HUES6 (cell line): ENCODE measurements at regions not wholly inside any gene's neighbourhood (a gene's known extent, or its start where the extent isn't known, plus 50 kb on each side); places are given as distances from the start of the nearest gene placed in this dataset.

Experiments used
- H3K27ac ChIP-seq: 2 replicates; pipeline ENCODE4 v1.7.0; 2013; ENCODE audit warnings: low read depth, mild to moderate bottlenecking, low read length, inconsistent platforms
- H3K27me3 ChIP-seq: 2 replicates; pipeline ENCODE4 v1.6.1; 2013; ENCODE audit warnings: low read length; ENCODE audit not compliant: control insufficient read depth, insufficient read depth
- H3K36me3 ChIP-seq: 2 replicates; pipeline ENCODE4 v1.6.1; 2013; ENCODE audit warnings: low read length; ENCODE audit not compliant: control insufficient read depth, insufficient read depth
- H3K4me1 ChIP-seq: 2 replicates; pipeline ENCODE4 v1.6.1; 2013; ENCODE audit warnings: low read length; ENCODE audit not compliant: control insufficient read depth, insufficient read depth
- H3K4me3 ChIP-seq: 2 replicates; pipeline ENCODE4 v1.5.1; 2013; ENCODE audit warnings: low read depth, low read length
- H3K9ac ChIP-seq: one replicate; pipeline ENCODE4 v1.6.1; 2013; ENCODE audit warnings: mild to moderate bottlenecking, low read length
- H3K9me3 ChIP-seq: 2 replicates; pipeline ENCODE4 v1.6.1; 2013; ENCODE audit warnings: low read depth, low read length; ENCODE audit not compliant: control insufficient read depth, insufficient read depth

DNA sequence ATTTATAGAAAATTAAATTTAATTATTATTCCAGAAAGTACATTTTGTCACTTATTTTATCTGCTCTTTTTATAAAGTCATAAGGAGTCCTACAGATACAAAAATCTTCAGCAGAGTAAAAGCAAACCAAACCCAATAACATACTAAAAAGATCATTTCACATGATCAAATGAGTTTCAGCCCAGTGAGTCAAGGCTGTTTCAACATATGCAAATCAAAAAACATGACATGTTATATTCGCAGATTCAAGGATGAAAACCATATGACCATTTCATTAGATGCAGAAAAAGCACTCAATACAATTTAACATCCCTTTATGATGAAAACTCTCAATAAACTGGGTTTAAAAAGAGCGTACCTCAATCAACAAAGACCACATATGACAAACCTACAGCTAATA lies 214.3 kb downstream of the FAT4 start:
- Histone ChIP-seq H3K27ac (no peak overlapping the region), H3K27me3 (no peaks in the 10 kb centered on the region), H3K9me3 (no peaks in the 10 kb centered on the region), H3K36me3 (no peaks in the 10 kb centered on the region), H3K9ac (no peak overlapping the region), H3K4me3 (no peak overlapping the region), H3K4me1 (no peaks in the 10 kb centered on the region)

DNA sequence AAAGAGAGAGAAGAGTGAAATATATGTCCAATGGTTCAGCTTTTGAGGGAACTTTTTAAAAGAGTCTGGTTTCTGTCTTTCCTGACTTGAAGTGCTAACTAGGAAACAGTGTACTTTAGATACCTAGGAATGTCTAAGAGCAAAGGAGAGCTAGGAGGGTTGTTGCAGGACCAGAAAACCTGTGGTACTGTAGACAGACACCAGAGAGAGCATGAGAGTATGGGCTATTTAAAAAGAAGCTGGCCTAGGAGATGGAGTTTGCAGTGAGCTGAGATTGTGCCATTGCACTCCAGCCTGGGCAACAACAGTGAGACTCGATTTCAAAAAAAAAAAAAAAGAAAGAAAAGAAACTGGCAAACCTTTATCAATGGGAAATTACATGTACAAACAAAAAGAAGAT lies 223.9 kb downstream of the FAT4 start:
- Histone ChIP-seq H3K27me3 (no peaks in the 10 kb centered on the region), H3K27ac (no peak overlapping the region), H3K4me1 (no peaks in the 10 kb centered on the region), H3K9me3 (peaks cover 11% of the 10 kb centered on the region; the same call in 1 of the 2 replicates), H3K36me3 (no peaks in the 10 kb centered on the region), H3K4me3 (no peak overlapping the region), H3K9ac (no peak overlapping the region)

DNA sequence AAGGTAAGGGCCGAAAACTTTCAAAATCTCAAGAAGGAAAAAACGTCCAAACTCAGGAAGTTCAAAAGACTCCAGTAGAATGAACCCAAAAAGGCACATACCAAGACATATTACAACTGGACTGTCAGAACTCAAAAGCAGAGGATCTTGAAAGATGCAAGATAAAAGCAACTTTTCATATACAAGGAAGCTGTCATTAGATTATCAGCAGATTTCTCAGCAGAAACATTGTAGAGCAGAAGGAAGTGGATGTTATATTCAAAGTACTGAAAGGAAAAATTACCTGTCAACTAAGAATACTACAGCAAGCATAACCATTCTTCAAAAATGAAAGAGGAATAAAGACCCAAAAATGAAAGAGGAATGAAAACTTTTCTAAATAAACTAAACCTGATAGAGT lies 224.9 kb downstream of the FAT4 start:
- H3K9me3 ChIP-seq = peaks cover 11% of the 10 kb centered on the region; the same call in 1 of the 2 replicates
- no peaks in the 10 kb centered on the region for H3K4me1 ChIP-seq
- H3K27me3 ChIP-seq = no peaks in the 10 kb centered on the region
- no peak overlapping the region for H3K9ac ChIP-seq
- H3K36me3 ChIP-seq = no peaks in the 10 kb centered on the region
- no peak overlapping the region for H3K27ac ChIP-seq
- no peak overlapping the region for H3K4me3 ChIP-seq

DNA sequence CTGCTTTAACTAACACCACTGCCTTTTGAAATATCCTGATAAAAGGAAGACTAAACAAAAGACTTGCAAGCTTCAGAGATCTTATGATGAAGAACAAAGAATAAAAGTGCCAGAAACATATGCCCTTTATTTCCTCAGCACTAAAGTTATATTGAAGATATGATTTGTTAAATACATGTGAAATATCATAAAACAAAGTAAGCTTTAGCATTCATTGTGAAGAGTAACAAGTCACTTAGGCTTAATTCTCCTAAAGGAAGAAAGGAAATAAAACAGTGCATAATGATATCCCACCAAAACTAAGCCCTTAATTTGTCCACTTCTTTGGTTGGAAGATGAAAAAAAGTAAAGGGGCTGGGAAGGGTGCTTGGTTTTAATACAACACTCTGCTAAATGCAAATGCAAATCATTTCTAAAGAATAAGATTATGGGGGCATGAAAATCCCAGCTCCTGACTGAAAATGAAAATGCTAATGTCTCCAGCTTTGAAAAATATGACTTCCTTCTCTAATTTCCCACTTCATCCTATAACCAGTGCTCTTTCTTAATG lies 227.2 kb downstream of the FAT4 start:
- peaks cover 11% of the 10 kb centered on the region; the same call in 1 of the 2 replicates for H3K9me3 ChIP-seq
- H3K4me3 ChIP-seq = no peak overlapping the region
- no peak overlapping the region for H3K9ac ChIP-seq
- H3K4me1 ChIP-seq = no peaks in the 10 kb centered on the region
- no peak overlapping the region for H3K27ac ChIP-seq
- no peaks in the 10 kb centered on the region for H3K36me3 ChIP-seq
- H3K27me3 ChIP-seq = no peaks in the 10 kb centered on the region

DNA sequence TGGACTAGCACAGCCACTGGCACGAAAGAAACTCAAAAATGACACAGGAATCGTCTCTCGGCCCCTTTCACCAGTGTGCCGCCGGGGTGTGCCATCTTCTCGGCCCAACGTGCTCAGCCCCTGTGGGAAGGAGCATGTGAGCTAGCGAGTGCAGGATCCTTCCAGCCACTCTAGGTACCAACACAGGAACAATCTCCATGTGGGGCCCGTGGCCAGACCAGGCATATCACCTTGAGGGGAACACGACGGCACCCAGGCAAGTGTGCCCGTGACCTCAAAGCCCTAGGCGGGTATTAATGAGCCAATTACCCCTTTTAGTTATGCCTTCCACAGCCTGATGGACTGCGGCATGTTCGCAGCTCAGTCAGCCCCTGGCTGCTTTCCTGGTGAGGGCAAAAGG lies 231.5 kb downstream of the FAT4 start:
- H3K4me1 ChIP-seq = no peaks in the 10 kb centered on the region
- H3K27ac ChIP-seq = no peak overlapping the region
- no peaks in the 10 kb centered on the region for H3K27me3 ChIP-seq
- H3K9ac ChIP-seq = no peak overlapping the region
- H3K4me3 ChIP-seq = no peak overlapping the region
- H3K9me3 ChIP-seq = no peaks in the 10 kb centered on the region
- H3K36me3 ChIP-seq = peaks cover 4% of the 10 kb centered on the region; the same call in 1 of the 2 replicates

DNA sequence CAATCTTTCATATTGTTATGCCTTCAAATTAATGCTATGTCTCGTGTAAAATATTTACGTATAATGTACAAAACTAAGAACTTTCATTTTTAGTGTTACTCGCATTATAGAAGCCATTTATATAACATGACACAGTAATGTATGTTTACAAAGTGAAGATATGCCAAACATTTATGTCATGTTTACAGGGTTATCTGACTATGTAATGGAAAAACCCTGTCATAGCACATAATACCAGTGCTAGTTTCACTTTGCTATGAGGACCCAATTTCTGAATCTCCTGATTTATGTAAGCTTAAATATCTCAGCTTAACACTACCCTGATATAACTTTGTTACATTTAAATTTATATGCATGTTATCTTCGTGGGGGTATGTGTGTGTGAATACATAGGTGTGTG lies 233.1 kb downstream of the FAT4 start:
- peaks cover 10% of the 10 kb centered on the region; the same call in 1 of the 2 replicates for H3K36me3 ChIP-seq
- H3K9ac ChIP-seq = no peak overlapping the region
- H3K27ac ChIP-seq = no peak overlapping the region
- no peaks in the 10 kb centered on the region for H3K27me3 ChIP-seq
- no peaks in the 10 kb centered on the region for H3K9me3 ChIP-seq
- no peak overlapping the region for H3K4me3 ChIP-seq
- H3K4me1 ChIP-seq = no peaks in the 10 kb centered on the region

DNA sequence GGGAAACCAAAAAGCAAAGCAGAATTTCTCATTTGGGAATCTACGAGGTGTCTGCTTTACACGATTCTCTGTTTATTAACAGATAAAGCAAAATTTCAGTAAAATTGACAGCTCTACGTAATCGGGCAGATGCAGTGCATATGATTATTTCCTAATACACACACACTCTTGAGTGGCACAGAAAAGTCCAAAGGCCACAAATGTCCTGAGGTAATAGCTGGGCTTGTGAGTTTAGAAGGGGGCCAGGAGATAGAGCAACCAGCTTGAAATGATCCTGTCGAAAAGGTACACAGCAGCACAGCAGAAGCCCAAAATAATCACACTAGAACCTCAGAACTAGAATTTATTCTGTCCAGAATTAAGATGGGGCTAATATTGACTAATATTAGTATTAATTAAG lies 236.0 kb downstream of the FAT4 start:
- H3K9ac ChIP-seq = no peak overlapping the region
- no peaks in the 10 kb centered on the region for H3K4me1 ChIP-seq
- no peaks in the 10 kb centered on the region for H3K9me3 ChIP-seq
- H3K27ac ChIP-seq = no peak overlapping the region
- H3K36me3 ChIP-seq = peaks cover 20% of the 10 kb centered on the region; the same call in 1 of the 2 replicates
- no peak overlapping the region for H3K4me3 ChIP-seq
- H3K27me3 ChIP-seq = no peaks in the 10 kb centered on the region

DNA sequence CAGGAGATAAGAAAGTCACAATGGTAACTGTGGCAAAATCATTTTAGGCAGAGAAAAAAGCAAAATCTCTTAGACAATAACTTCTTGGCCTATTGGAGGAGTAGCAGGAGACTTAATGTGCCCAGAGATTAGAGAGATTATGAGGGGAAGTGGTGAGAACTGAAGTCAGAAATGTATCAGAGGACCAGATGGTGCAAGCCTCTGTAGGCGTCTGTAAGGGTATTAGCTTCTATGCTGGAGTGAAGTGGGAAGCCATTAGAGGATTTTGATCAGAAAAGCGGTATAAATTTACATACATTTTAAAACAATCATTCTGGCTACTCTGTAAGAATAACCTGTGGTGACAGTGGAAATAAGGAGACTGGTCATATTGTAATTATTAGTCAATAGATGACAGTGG lies 236.7 kb downstream of the FAT4 start:
- Histone ChIP-seq H3K27ac (no peak overlapping the region), H3K4me1 (no peaks in the 10 kb centered on the region), H3K9me3 (no peaks in the 10 kb centered on the region), H3K36me3 (peaks cover 20% of the 10 kb centered on the region; the same call in 1 of the 2 replicates), H3K4me3 (no peak overlapping the region), H3K9ac (no peak overlapping the region), H3K27me3 (no peaks in the 10 kb centered on the region)

DNA sequence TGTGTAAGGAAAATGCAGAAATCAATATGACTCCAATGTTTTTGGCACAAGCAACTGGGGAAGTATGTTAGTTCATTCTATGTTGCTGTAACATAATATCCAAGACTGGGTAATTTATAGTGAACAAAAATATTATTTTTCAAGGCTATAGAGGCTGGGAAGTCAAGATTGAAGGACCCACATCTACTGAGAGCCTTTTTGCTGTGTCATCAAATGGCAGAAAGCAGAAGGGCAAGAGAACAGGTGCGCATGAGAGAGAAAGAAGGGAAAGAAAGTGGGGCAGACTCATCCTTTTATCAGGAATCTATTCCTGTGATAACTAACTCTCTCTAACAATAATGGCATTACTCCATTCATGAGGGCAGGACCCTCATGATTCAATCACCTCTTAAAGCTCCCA lies 237.2 kb downstream of the FAT4 start:
- Histone ChIP-seq H3K9me3 (no peaks in the 10 kb centered on the region), H3K27me3 (no peaks in the 10 kb centered on the region), H3K9ac (no peak overlapping the region), H3K4me3 (no peak overlapping the region), H3K27ac (no peak overlapping the region), H3K4me1 (no peaks in the 10 kb centered on the region), H3K36me3 (peaks cover 20% of the 10 kb centered on the region; the same call in 1 of the 2 replicates)

- H3K4me1 ChIP-seq = peaks cover 3% of the 10 kb centered on the region; the same call in 1 of the 2 replicates
- no peak overlapping the region for H3K4me3 ChIP-seq
- H3K9me3 ChIP-seq = peaks cover 9% of the 10 kb centered on the region
- no peak overlapping the region for H3K9ac ChIP-seq
- no peaks in the 10 kb centered on the region for H3K36me3 ChIP-seq
- H3K27ac ChIP-seq = no peak overlapping the region
- H3K27me3 ChIP-seq = no peaks in the 10 kb centered on the region; the same call in 1 of the 2 replicates
Measured at GRCh38 chr4:125572601-125573000, 257.8 kb downstream of the FAT4 start.

DNA sequence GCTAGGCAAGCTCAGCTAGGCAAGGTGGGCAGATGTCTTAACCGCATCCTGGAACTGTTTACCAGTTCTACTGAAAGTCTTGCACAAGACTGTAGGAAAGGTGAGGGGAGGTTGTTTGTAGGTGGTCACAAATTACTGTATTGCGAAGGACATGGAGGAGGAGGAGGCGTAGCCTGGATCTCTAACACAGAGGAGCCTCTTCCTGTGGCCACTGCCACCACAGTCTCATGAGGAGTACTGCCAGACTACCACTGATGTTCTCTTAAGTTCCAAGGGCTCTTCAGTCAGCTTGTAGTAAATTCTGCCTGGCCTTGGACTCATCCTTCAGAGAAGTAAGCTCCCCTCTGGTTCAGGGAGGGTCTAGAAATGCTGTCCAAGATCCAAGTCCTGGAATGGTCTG lies 258.6 kb downstream of the FAT4 start:
- Histone ChIP-seq H3K36me3 (no peaks in the 10 kb centered on the region), H3K27me3 (no peaks in the 10 kb centered on the region), H3K9me3 (peaks cover 9% of the 10 kb centered on the region), H3K27ac (no peak overlapping the region), H3K4me3 (no peak overlapping the region), H3K9ac (no peak overlapping the region), H3K4me1 (no peaks in the 10 kb centered on the region)
